ENCODE measurements at regions not wholly inside any gene's neighbourhood (a gene's known extent, or its start where the extent isn't known, plus 50 kb on each side); places are given as distances from the start of the nearest gene placed in this dataset.

GRCh38 chr12:28711421-28711820 is 437.7 kb upstream of the FAR2 start:
- TF ChIP-seq CTCF (IDR thresholded peaks at IDR 0.05): no peak
- TF ChIP-seq POLR2A (IDR thresholded peaks at IDR 0.05): no peak
